GF-D8 (cell line): ENCODE measurements at regions not wholly inside any gene's neighbourhood (a gene's known extent, or its start where the extent isn't known, plus 50 kb on each side); places are given as distances from the start of the nearest gene placed in this dataset.
"Not testable (repeated sequence)": the region's sequence is repeated elsewhere in the genome, so short reads cannot be mapped to it uniquely, and the experiment has no call there.

Experiments used
- DNase-seq: peaks from one replicate; lab custom pipeline; 2025; lab: John Stamatoyannopoulos, UW

DNA sequence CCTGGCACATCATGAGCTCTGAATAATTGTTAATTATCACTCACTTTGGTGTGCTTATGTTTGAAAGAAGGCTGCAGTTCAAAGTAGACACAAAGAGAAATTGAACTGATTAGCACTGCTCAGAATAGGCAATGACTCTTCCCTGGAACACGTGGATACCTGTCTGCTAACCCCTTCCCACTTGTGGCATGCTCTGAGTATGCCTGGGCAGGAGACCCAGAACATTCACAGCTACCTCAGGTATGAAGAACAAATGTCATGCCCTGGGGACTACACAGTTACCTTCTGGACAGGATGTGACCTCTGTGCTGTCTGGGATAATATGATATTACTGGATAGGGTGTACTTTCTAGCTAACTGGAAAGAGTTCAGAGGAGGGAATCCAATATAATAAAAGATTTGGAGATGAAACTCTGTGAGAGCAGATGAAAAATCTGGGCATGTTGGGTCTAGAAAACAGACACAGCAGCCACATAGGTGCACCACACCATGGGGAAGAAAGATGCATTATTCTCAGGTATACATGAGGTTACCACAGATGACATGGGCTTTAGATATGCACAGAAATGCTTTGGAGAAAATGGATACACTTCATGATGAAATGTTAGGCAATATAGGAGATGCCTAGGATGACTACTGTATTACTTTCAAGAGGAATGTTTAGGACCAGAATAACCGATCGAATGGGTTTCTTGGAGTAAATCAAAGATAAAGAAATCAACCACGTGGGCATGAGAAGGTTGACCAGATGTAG is 324.2 kb upstream of the PREP start:
- DNase-seq = no peak

DNA sequence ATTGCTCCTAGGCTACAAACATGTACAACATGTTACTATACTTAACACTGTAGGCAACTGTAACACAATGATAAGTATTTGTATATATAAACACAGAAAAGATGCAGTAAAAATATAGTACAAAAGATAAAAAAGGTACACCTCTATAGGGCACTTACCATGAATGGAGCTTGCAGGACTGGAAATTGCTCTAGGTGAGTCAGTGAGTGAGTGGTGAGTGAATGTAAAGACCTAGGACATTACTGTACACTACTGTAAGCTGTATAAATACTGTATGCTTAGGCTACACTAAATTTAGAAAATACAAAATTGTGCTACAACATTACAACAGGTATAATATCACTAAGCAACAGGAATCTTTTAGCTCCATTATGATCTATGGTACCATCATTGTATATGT is 312.0 kb upstream of the PREP start:
- DNase-seq = no peak

DNA sequence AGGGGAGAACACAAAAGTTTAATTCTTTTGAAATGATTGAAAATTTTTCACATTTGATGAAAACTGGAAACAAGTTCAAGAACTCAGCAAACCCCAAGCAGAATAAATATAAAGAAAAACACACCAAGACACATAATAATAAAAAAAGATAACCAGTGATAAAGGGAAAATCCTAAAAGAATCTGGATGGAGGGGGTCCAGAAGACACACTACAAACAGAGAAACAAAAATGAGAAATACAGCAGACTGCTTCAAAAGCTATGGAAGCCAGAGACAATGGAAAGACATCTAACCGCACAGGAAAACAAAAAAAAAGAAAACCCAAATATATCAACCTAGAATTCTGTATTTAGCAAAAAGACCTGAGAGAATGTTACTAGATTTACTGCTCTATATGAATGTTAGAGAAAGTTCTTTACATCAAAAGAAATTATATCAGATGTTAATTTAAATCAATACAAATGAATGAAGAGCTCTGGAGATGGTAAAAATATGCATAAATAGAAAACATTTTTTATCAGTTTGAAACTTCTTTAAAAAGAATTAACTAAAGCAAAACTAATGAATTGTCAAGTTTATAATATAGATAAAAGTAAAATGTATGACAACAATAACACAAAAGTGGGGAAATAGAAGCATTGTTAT is 310.7 kb upstream of the PREP start:
- no peak for DNase-seq

DNA sequence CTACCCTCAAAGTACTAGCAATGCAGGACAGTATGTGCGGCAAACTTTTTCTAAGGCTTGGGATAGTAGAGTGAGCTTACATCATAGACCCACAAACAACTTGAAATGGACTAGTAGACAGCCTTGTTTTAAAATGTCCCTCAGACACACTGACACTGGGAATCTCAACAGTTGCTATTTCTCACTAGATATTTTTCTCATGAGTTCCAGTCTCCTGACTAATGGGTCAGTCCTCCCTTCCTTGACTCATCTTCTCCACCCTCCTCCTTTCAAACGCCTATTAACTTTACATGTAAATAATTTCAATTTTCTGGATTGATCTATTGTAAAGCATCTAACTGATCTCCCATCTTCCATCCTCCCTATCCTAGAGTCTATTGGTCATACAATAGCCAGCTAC is 308.3 kb upstream of the PREP start:
- DNase-seq = no peak

DNA sequence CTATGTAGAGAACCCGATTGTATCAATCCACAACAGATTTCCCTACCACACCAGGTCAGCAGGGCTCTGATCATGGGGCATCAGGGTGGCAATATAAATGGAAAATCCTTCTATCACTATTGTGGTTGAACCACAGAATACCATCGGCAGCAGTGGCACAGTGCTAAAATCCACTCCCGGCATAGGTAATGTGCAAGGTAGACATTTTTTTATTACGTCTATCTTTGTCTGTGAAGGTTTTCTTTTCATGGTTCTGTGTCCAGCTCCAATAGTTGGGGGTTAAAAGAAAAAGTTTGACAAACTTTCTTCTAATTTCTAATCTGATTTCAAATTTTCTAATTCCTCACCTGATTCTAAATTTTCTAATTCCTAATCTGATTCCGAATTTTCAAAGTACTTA is 302.7 kb upstream of the PREP start:
- DNase-seq = no peak

DNA sequence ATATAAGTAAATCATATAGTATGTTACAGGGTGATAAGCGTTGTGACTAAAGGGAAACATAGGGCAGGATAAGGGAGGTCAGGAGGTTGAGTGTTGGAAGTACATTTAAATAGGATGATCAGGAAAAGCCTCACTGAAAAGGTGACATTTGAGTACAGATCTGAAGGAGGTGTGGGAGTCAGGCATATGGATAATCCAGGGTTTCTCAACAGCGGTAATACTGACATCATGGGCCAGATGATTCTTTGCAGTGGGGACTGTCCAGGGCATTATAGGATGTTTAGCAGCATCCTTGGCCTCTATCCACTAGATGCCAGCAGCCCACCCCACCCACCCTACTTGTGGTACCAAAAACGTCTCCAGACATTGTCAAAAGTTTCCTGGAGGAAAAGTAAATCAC is 292.6 kb upstream of the PREP start:
- DNase-seq = no peak

DNA sequence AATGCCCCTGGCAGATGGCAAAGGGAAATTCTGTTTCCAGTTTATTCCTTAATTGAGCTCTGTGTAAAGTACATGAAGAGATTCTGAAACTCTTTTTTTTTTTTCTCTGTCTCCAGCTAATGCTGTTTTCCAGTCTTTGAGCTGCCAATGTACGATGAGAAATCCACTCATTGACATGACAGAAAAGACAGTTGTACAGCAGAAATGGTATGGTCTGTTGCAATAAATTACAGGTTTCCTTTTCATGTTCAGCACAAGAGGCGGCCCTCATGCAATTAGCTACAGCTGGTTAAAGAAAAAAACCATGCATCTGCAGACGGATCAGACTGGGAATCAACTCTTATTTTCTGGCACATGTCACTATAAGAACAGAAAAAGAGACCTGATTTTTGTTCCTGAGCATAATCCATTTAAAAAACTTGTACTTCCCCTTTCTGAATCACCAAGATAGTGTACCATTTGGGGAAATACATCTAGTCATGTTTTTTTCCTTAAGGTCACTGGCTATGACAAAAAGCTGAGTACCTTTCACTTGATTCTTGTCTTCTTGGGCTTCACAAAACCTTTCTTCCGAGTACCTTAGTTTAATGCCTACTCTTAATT is 289.8 kb upstream of the PREP start:
- DNase-seq = no peak

DNA sequence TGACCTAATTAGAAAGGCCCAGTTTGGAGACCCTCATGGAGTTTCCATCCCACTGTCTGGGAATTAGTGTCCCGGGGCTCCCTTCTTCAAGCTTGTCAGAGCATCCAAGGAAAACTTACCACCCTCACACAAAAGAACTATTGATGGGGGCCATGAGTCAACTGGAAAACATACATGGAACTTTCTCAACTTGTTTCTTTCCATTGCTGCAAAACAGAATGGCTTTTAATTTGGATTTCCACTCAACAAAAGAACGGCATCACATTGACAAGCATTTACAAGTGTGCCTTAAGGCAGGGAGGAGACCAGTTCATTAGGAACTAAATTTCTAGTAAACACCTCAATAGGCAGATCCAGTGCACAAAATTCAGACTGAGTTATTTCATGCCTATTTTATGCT is 289.1 kb upstream of the PREP start:
- DNase-seq = no peak

DNA sequence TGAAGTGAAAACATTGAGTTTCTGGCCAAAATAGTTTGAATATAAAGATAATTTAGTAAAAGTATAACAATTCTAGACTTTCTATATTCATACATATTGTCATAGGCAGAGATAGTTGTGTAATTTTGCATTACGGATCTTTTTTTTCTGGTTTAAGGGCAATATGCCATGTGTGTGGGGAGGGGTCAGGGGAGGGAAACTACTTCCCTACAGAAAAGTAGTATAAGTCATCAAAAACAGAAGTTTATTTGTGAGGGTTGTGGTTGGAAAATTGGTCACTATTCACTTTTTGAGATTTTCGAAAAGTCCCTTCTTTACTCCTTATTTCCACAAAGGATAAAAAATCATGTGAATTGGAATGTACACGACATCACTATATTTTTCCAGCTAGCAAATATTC is 288.2 kb upstream of the PREP start:
- no peak for DNase-seq

DNA sequence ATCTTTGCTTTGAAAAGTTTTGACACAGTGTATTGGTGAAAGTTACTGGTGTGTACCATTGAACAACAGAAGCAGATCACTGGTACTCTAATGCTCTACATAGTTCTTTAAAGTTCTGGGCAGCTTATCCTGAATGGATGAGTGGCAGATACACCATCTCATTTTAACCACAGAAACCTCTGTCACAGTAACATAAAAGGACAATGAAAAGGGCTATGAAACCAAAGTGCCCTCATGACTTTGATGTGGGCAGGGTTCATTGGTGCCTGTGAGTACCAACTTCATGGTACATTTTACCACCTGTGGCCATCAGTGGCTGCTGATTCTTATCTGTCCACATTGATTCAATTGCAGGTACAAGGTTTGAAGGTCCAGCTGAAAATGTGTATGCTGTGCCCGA is 285.7 kb upstream of the PREP start:
- DNase-seq = no peak

DNA sequence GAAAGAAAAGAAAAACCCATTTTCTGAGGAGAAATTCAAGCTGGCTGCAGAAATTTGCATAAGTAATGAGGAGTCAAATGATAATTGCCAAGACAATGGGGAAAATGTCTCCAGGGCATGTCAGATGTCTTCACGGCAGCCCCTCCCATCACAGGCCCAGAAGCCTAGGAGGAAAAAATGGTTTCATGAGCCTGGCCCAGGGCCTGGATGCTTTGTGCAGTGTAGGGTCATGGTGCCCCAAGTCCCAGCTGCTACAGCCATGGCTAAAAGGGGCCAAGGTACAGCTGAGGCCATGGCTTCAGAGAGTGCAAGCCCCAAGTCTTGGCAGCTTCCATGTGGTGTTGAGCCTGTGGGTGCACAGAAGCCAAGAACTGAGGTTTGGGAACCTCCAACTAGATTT is 283.9 kb upstream of the PREP start:
- not testable (repeated sequence) for DNase-seq

DNA sequence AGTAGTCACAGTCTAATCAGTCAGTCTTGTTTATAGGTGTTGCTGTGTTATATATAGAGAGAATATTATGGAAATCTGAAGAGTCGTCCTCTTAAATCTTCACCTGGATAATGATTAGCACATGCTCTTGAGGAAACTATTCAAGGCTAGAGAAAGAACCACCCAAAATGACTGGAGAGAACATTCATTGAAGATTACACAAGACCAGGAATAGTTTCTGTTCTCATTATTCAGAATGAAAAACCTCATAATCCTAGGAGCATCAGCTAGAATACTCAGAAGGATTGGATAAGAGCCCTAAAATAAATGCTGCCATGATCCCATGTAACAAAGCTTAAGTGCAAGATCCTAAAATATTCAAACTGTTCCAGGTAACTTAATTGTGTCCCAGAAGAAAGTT is 278.2 kb upstream of the PREP start:
- no peak for DNase-seq

DNA sequence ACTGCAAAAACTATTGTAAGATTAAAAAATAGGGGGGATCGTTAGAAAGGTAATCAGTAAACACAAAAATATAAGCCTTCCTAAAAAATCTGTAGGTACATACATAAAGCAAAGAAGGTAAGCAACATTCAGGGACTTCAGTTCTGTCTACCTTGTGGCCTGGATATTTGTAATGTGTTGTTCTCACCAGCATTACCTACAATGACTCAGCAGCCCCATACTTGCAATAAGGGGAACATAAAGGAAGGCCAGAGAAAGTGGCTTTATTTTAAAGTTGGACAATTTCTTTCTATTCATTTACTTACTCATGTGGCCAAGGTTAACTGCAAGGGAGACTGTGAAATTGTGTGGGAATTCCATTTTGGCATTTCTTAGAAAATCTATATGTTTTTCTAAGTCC is 277.2 kb upstream of the PREP start:
- no peak for DNase-seq

DNA sequence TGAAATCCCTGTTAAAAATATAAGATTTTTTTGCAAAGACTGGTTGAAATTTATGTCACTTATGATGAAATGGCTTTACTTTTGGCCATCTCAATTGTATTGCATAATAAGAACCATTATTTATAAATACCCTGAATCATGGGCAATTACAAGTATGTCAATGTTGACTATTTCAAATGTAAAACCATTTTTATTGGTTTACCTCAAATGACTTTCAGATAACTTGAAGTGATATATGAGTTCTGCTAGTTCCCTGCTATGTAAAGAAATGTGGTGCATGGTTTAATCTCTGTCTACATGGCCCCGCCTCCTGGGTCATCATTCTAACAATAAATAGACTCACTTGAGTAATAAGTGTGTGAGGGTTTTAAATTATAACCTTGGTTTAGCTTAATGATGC is 275.6 kb upstream of the PREP start:
- no peak for DNase-seq

DNA sequence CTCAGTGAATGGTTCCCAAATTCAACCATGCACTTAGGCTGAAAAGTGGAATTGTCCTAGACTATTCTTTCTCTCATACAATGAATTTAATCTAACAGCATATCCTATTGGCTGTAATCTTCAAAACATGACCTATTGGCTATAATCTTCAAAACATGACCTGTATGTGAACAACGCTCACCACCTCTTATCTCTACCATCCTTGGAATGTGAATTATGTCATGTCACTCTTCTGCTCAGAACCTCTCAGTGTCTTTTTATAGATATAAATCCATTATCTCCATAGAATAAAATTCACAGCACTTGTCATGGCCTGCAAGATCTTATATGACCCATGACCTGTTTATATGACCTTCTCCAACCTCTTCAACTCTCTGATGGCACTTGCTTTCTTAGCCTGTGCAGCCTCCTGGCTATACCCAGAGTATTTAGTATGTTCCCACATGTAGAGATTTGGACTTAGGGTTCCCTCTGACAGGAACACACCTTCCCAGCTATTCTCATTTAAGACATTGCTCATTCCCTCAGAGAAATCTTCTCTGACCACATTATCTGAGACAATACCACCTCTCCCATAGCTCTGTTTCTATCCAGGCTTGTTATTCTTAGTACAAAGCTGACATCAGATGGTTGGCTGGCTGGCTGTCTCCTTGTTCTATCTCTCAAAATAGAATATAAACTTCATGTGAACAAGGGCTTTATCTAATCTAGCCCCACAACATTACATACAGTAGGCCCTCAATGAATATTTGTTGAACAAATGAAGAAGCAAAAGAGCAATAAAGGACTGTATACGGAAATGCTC is 275.0 kb upstream of the PREP start:
- no peak for DNase-seq

DNA sequence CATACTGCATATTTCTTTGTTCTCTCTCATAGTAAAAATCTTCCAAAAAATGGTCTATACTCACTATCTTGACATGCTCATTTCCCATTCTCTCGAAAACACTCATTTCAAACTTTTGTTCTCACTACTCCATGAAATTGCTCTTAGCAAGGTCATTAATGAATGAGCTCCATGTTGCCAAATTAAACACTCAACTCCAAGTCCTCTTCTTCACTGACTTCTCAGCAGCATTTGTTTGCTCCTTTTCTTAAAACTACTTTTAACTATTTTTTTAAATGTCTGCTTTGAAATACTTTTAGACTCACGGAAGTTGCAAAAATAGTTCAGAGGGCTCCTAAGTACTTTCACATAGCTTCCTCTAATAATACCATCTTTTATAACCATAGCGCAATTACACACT is 274.0 kb upstream of the PREP start:
- no peak for DNase-seq

DNA sequence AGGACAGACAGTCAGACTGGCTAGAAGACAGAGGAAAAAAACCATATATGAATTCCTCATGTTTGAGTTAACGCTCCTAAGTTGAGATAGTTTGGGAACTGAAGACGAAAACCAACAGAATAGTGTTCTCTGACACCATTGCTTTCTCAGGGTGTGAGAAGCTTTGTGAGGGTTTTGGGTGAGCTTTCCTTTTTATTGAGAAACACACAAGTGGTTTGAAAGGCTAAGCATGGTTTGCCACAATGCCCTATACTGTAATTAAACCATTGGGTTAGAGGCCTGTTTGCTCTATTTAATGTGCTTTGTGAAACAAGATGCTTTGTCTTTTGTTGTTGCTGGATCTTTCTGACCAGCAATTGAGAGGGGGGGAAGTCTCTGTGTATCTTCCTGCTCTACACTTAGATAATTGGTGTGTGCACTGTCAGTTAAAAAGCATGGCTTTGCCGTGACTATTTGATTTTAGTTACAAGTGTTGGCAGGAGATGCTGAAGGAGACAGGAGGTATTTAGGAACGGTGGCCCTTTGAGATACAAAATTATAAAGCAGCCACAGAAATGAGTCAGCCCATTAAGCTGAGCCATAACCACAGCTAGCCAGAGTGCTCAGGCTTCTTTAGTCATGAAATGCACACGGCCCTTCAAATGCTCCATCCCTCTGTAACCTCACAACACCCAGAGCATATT is 273.0 kb upstream of the PREP start:
- DNase-seq = no peak

DNA sequence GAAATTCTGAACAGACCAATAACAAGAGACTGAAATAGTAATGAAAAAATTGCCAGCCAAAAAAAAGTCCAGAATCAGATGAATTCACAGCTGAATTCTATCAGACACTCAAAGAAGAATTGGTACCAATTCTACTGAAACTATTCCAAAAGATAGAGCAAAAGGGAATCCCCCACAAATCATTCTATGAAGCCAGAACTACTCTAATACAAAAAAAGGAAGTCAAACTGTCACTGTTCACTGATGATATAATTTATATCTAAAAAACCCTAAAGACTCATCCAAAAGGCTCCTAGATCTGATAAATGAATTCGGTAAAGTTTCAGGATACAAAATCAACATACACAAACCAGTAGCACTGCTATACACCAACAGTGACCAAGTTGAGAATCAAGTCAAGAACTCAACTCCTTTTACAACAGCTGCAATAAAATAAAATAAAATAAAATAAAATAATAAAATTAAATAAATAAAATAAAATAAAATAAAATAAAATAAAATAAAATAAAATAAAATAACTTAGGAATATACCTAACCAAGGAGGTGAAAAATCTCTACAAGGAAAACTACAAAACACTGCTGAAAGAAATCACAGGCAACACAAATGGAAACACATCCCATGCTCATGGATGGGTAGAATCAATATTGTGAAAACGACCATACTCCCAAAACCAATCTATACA is 270.1 kb upstream of the PREP start:
- DNase-seq = not testable (repeated sequence)

DNA sequence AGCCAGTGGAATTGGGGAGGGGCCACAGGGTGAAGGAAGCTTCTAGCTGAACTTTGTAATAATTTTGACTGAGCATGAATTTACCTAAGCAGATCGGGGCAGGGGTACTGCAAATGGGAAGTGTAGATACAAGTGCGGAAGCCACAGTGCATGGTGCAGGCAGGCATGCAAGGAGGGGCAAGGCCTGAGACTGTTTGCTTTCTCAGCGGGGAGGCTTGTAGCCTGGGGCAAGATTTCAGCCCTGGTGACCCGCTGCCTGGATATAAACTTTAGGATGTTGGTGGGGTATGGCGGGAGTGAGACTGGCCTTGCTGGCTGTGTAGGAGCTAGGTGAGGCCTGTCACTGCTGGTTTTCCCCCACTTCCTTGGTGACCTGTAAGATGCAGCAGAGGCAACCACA is 266.4 kb upstream of the PREP start:
- no peak for DNase-seq

DNA sequence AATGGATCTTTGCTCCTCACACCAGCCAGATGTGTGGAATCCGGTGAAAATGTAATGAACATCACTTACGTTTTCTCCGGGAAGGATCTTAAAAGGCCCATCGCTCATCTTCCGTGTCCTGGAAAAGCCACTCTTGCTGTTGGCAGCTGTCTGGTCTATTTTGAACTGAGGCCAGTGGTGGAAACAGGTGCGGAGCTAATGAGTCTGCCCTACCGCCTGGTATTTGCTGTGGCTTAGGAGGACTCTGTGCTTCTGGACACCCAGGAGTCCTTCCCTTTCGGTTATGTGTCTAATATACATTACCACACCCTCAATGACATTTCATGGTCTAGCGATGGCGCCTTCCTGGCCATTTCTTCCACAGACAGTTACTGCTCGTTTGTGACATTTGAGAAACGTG is 264.2 kb upstream of the PREP start:
- no peak for DNase-seq

DNA sequence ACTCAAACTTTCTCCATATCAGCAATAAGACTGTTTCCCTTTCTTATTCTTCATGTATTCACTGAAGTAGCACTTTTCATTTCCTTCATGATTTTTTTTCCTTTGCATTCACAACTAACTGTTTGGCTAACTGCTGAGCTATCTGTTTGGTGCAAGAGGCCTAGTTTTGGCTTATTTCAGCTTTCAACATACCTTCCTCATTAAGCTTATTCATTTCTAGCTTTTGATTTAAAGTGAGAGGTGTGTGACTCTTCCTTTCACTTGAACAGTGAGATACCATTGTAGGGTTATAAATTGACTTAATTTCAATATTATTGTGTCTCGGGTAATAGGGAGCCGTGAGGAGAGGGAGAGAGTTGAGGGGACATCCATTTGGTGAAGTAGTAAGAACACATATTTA is 262.0 kb upstream of the PREP start:
- DNase-seq = no peak

DNA sequence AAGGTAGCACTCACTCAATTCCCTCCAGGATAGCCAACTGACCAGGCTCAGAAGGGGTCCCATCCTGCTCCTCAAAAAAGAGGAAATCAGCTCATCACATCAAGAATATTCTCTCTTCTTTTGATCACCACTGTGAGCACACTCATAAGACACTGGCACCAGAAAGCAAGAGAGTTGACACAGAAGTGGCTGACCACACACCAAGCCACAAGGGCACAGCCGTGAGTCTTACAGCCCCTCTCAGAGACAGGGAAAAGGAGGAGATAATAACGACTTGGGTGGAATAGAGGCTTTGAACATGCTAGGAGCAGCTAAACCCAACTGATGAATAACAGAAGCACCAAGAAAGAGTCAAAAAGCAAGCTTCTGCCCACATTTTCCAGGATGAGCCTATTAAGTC is 249.1 kb upstream of the PREP start:
- DNase-seq = no peak
